ENCODE measurements at regions not wholly inside any gene's neighbourhood (a gene's known extent, or its start where the extent isn't known, plus 50 kb on each side); places are given as distances from the start of the nearest gene placed in this dataset.

DNA sequence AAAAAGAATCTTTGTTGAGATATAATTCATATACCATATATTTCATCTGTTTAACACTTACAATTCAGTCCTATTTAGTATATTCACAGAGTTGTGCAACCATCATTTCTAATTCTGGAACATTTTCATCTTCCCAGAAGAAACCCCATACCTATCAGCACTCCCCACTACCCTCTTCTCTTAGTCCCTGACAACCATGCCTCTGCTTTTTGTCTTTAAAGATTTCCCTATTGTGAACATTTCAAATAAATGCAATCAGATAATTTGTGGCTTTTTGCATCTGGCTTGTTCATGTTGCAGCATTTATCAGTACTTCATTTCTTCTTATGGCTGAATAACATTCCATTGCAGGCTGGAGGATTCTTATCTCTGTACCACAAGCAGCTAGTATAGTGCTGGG lies 305.9 kb upstream of the MEX3C start:
- TF ChIP-seq, protein P1, sequence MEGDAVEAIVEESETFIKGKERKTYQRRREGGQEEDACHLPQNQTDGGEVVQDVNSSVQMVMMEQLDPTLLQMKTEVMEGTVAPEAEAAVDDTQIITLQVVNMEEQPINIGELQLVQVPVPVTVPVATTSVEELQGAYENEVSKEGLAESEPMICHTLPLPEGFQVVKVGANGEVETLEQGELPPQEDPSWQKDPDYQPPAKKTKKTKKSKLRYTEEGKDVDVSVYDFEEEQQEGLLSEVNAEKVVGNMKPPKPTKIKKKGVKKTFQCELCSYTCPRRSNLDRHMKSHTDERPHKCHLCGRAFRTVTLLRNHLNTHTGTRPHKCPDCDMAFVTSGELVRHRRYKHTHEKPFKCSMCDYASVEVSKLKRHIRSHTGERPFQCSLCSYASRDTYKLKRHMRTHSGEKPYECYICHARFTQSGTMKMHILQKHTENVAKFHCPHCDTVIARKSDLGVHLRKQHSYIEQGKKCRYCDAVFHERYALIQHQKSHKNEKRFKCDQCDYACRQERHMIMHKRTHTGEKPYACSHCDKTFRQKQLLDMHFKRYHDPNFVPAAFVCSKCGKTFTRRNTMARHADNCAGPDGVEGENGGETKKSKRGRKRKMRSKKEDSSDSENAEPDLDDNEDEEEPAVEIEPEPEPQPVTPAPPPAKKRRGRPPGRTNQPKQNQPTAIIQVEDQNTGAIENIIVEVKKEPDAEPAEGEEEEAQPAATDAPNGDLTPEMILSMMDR (IDR thresholded peaks at IDR 0.05; ENCODE audit: borderline replicate concordance, extremely low read depth, low read length, poor library complexity, severe bottlenecking), result no peak
- no peak for TF ChIP-seq EZH2 (IDR thresholded peaks at IDR 0.05; ENCODE audit: borderline replicate concordance, low read depth, low read length, severe bottlenecking)
